GM23248 (cell line): ENCODE measurements at regions not wholly inside any gene's neighbourhood (a gene's known extent, or its start where the extent isn't known, plus 50 kb on each side); places are given as distances from the start of the nearest gene placed in this dataset.

Experiments used
- DNase-seq: peaks from one replicate; pipeline ENCODE4 v3.0.0-alpha.2; 2015
- H2AFZ ChIP-seq: fragments of 200-600 bp; sonication (generic); 2 replicates; pipeline ENCODE4 v1.6.1; 2016; ENCODE audit warnings: antibody characterized with exemption
- H3F3A ChIP-seq: fragments of 200-600 bp; sonication (generic); 2 replicates; pipeline ENCODE4 v1.6.1; 2016; ENCODE audit warnings: mild to moderate bottlenecking, antibody characterized with exemption, mixed run types; ENCODE audit not compliant: insufficient read depth
- H3K27ac ChIP-seq: fragments of 200-600 bp; sonication (generic); 2 replicates; pipeline ENCODE4 v1.5.1; 2016; ENCODE audit warnings: mild to moderate bottlenecking
- H3K27me3 ChIP-seq: fragments of 200-600 bp; sonication (generic); replicated peaks from 2 replicates; pipeline ENCODE4 v1.6.1; 2016; ENCODE audit warnings: mild to moderate bottlenecking; ENCODE audit not compliant: insufficient read depth
- H3K36me3 ChIP-seq: fragments of 200-600 bp; sonication (generic); 2 replicates; pipeline ENCODE4 v1.6.1; 2016; ENCODE audit warnings: low read depth, mild to moderate bottlenecking
- H3K4me1 ChIP-seq: fragments of 200-600 bp; sonication (generic); 2 replicates; pipeline ENCODE4 v1.6.1; 2016; ENCODE audit warnings: mild to moderate bottlenecking; ENCODE audit not compliant: insufficient read depth
- H3K4me2 ChIP-seq: fragments of 200-600 bp; sonication (generic); one replicate; pipeline ENCODE4 v1.6.1; 2016; ENCODE audit warnings: mild to moderate bottlenecking; ENCODE audit not compliant: unreplicated experiment
- H3K4me3 ChIP-seq: fragments of 200-600 bp; sonication (generic); 2 replicates; pipeline ENCODE4 v1.5.1; 2016; ENCODE audit warnings: mild to moderate bottlenecking
- H3K79me2 ChIP-seq: fragments of 200-600 bp; sonication (generic); 2 replicates; pipeline ENCODE4 v1.6.1; 2016; ENCODE audit warnings: mild to moderate bottlenecking; ENCODE audit not compliant: insufficient read depth
- H3K9ac ChIP-seq: fragments of 200-600 bp; sonication (generic); 2 replicates; pipeline ENCODE4 v1.6.1; 2016; ENCODE audit warnings: mild to moderate bottlenecking
- H3K9me2 ChIP-seq: fragments of 200-600 bp; sonication (generic); 2 replicates; pipeline ENCODE4 v1.6.1; 2016; ENCODE audit warnings: mixed run types, mild to moderate bottlenecking, moderate library complexity; ENCODE audit not compliant: insufficient read depth
- H3K9me3 ChIP-seq: fragments of 200-600 bp; sonication (generic); one replicate; pipeline ENCODE4 v1.6.1; 2017; ENCODE audit warnings: low read depth
- H4K20me1 ChIP-seq: fragments of 200-600 bp; sonication (generic); 2 replicates; pipeline ENCODE4 v1.6.0; 2016; ENCODE audit not compliant: insufficient read depth
- EZH2 ChIP-seq: fragments of 200-600 bp; sonication (generic); IDR thresholded peaks from 2 replicates; pipeline ENCODE4 v1.6.1; 2018; ENCODE audit warnings: antibody characterized with exemption, mild to moderate bottlenecking; ENCODE audit not compliant: insufficient read depth, poor library complexity, severe bottlenecking
- EZH2phosphoT487 ChIP-seq: fragments of 200-600 bp; sonication (generic); IDR thresholded peaks from 2 replicates; pipeline ENCODE4 v1.6.1; 2018; ENCODE audit warnings: antibody characterized with exemption, moderate library complexity, mild to moderate bottlenecking, low read depth; ENCODE audit not compliant: insufficient read depth
- WGBS, 2 experiments: methylation state at CpG; one replicate each; pipeline ENCODE4 v1.1.6; 2015 to 2017; ENCODE audit warnings: low lambda C conversion rate in 2 of 2, low coverage in 1 of 2; ENCODE audit errors: missing lambda C conversion rate in 2 of 2; 5-methylcytosine and 5-hydroxymethylcytosine counted together
- in situ Hi-C: fragments of 300-500 bp; cut with MboI; formaldehyde crosslinking; loops from 2 replicates; pipeline ENCODE4 v1.15.0; 2020

GRCh38 chr6:10303608-10304506, 111.0 kb downstream of the TFAP2A start:
- Histone ChIP-seq H3K27me3 (no peaks in the 10 kb centered on the region), H2AFZ (no peak overlapping the region), H3K9ac (no peak overlapping the region), H3K4me2 (no peak overlapping the region), H3K4me1 (no peaks in the 10 kb centered on the region), H4K20me1 (no peaks in the 10 kb centered on the region), H3K36me3 (no peaks in the 10 kb centered on the region), H3K27ac (no peak overlapping the region), H3K4me3 (no peak overlapping the region), H3K79me2 (no peaks in the 10 kb centered on the region), H3K9me3 (no peaks in the 10 kb centered on the region), H3F3A (no peaks in the 10 kb centered on the region), H3K9me2 (no peaks in the 10 kb centered on the region)
- no peak for DNase-seq
- in situ Hi-C loops = no loop called here
- no peak for TF ChIP-seq EZH2phosphoT487
- no peak for TF ChIP-seq EZH2
- WGBS, 2 experiments = 19 to 20% methylated on average over 7 of the region's 7 CpGs

GRCh38 chr6:10302566-10303235, 112.2 kb downstream of the TFAP2A start:
- Histone ChIP-seq H3K4me1 (no peaks in the 10 kb centered on the region), H3K79me2 (no peaks in the 10 kb centered on the region), H4K20me1 (no peaks in the 10 kb centered on the region), H3K27ac (no peak overlapping the region), H2AFZ (no peak overlapping the region), H3F3A (no peaks in the 10 kb centered on the region), H3K9ac (no peak overlapping the region), H3K9me2 (no peaks in the 10 kb centered on the region), H3K4me2 (no peak overlapping the region), H3K36me3 (no peaks in the 10 kb centered on the region), H3K27me3 (no peaks in the 10 kb centered on the region), H3K9me3 (no peaks in the 10 kb centered on the region), H3K4me3 (no peak overlapping the region)
- no peak for DNase-seq
- 25 to 26% methylated on average over 6 of the region's 6 CpGs for WGBS, 2 experiments
- no peak for TF ChIP-seq EZH2phosphoT487
- no peak for TF ChIP-seq EZH2
- in situ Hi-C loops = no loop called here

DNA sequence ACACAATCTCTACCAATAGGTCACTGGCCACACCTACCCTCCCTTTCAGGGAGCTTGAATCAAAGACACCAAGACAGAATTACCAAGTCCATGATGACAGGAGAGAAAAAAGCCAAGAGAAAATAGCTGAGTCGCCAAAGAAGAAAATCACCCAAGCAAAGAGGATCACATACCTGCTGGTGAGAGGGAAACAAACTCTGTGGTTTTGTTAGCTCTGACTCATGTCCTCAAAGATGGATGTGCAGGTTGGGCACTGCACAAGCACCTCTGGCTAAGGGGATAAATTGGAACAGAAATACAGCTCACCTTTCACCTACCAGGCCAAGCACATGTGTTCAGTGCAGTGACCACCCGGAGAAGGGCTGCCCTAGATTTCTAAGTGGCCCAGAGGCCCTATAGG, 114.8 kb downstream of the TFAP2A start:
- no peak overlapping the region for H3K27ac ChIP-seq
- TF ChIP-seq EZH2 = no peak
- no peak for TF ChIP-seq EZH2phosphoT487
- WGBS, 2 experiments = 18 to 27% methylated on average over 2 of the region's 2 CpGs
- H3K9me3 ChIP-seq = no peaks in the 10 kb centered on the region
- in situ Hi-C loops = no loop called here
- no peaks in the 10 kb centered on the region for H3K79me2 ChIP-seq
- no peak for DNase-seq
- H3K36me3 ChIP-seq = no peaks in the 10 kb centered on the region
- no peak overlapping the region for H3K9ac ChIP-seq
- H3K27me3 ChIP-seq = no peaks in the 10 kb centered on the region
- H3K4me1 ChIP-seq = no peaks in the 10 kb centered on the region
- H4K20me1 ChIP-seq = no peaks in the 10 kb centered on the region
- H3K9me2 ChIP-seq = no peaks in the 10 kb centered on the region
- no peak overlapping the region for H2AFZ ChIP-seq
- H3F3A ChIP-seq = no peaks in the 10 kb centered on the region
- H3K4me3 ChIP-seq = no peak overlapping the region
- no peak overlapping the region for H3K4me2 ChIP-seq

DNA sequence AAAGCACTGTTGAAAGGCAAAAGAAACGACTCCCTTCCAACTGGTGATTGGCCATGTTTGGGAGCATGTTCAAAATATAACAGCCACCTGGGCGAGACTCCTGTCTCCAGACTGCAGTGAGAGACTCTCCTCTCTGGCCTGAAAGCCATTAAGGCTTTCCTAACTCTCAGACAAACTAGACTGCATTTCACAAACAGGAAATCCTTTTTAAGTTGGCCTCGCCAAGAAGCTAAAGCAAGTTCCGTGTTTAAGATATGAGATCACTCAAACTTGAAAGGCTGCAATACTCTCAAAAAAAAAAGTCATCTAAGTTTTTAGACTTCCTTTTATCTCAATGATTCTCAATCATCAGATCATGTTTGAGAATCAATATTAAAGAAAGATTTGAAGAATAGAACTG, 117.0 kb downstream of the TFAP2A start:
- H3K27me3 ChIP-seq = no peaks in the 10 kb centered on the region
- H3K4me1 ChIP-seq = no peaks in the 10 kb centered on the region
- no peaks in the 10 kb centered on the region for H3K79me2 ChIP-seq
- H3K4me2 ChIP-seq = no peak overlapping the region
- no peaks in the 10 kb centered on the region for H4K20me1 ChIP-seq
- no peaks in the 10 kb centered on the region for H3K36me3 ChIP-seq
- H3F3A ChIP-seq = no peaks in the 10 kb centered on the region
- TF ChIP-seq EZH2phosphoT487 = no peak
- no peak for TF ChIP-seq EZH2
- 3 to 5% methylated on average over 4 of the region's 4 CpGs for WGBS, 2 experiments
- no peaks in the 10 kb centered on the region for H3K9me2 ChIP-seq
- peak; percentile 47 for DNase-seq
- no peak overlapping the region for H3K27ac ChIP-seq
- no peak overlapping the region for H3K9ac ChIP-seq
- no peak overlapping the region for H2AFZ ChIP-seq
- no peaks in the 10 kb centered on the region for H3K9me3 ChIP-seq
- no peak overlapping the region for H3K4me3 ChIP-seq
- in situ Hi-C loops = no loop called here
